HG03457 (cell line): ENCODE measurements at regions not wholly inside any gene's neighbourhood (a gene's known extent, or its start where the extent isn't known, plus 50 kb on each side); places are given as distances from the start of the nearest gene placed in this dataset.
"Not testable (repeated sequence)": the region's sequence is repeated elsewhere in the genome, so short reads cannot be mapped to it uniquely, and the experiment has no call there.

Experiments used
- ATAC-seq: cut with Tn5 transposase; IDR thresholded peaks from one replicate; pipeline ENCODE4 v1.9.1; 2021; ENCODE audit warnings: moderate number of reproducible peaks; ENCODE audit not compliant: unreplicated experiment

DNA sequence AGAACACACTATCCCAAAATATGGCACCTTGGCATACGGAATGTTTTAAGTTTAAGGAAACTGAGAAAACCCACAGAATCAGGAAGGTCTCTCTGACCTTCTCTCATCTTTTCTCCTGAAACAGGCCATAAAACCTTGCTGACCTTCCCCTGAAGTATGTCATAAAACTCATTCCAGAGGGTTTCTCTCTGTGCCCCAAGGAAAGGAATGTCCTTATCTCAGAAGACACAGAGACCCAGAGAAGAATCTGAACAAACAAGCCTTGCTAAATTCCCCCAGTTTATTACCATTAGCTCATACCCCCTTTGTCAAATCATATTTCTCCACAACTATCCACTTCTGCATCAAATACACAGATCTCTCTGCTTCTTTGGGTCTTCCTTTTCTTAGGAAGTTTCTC is 603.1 kb downstream of the MCTP2 start:
- ATAC-seq = no peak

DNA sequence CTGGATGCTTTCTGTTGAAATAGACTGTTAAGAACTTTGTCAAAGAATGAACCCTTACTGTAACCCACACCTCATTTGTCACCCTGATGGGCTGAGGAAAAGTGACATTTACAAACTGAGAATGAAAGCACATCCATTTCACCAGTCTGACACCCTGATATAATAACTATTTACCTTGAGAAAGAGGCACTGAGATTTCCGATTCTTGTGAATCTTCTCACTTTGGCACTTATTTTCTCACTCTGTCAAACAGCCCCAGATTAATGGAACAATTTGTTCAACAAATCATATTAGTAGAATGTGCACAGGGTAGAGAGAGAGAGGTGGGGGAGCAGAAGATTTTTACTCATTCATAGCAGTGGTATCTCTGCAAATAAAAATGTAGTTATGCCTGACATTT is 606.9 kb downstream of the MCTP2 start:
- ATAC-seq = no peak

DNA sequence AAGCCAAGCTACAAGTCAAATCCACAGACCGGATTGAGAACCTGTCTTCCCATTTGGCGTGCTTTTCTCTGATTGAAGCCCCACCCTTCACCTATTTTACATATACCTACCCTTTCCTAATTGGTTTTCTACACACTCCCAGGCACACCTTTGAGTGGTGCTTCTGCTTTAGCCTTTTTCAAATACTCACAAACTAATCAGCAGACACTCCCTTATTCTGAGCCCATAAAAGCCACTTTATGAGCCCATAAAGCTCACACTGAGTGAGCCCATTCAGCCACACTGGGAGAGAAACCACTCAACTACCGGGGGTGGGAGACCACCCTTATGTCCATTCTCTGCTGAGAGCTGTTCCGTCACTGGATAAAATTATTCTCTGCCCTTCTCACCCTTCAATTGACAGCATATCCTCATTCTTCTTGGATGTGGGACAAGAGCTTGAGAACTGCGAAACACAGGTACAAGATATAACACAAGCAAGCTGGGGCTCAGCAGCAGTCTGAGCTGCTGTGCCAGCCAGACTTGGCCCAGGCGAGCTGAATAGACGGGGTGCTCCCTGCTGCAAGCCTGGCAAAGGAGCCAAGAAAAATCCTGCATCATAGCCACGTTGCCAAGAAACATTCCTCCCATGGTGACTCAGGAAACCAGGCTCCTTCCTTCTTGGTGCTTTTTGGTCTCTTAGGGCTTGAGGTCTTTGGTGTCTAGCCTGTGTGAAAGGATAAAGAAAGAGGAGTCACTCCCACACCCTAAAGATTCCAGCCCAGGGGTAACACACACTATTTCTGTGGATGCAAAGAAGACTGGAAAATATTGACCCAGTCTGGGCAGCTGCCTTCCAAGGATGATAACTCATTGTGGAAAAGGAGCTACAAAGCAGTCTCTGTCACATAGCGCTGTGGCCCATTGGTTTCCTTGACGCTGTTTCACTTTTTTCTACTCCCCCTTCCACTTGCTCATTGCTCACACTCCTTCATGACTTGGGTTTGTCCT is 609.7 kb downstream of the MCTP2 start:
- ATAC-seq = no peak

DNA sequence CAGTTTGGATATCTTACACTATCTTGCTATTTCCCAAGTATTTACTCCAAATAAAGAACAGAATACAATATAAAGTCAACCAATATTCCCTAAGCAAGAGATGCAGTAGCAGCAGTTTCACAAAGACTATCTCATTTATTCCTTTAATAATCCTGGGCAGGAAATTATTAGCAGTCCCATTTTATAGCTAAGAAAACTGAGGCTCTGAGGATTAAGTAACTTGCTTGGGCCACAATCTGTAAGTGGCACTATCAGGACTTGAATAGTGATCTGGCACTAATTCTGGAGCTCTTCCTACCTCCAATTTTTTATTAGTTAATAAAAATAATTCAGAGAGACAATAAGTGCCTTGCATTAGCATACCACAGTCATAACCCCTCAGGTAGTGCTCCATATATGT is 611.7 kb downstream of the MCTP2 start:
- ATAC-seq = no peak

DNA sequence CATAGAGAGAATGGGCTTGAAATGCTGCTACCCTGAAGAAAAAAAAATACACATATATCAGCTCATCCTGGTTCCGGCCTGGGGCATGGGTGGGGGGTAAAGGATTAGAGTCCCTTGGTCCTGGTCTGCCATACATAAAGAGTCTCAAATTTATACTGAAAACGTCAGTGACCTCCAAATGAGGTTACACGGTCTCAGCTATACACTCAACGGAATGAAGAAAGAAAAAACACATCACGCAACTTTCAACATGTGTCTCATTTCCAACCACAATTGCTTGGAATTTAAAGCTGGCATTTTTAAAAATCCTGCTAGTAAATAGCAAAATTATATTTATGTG is 612.8 kb downstream of the MCTP2 start:
- no peak for ATAC-seq

DNA sequence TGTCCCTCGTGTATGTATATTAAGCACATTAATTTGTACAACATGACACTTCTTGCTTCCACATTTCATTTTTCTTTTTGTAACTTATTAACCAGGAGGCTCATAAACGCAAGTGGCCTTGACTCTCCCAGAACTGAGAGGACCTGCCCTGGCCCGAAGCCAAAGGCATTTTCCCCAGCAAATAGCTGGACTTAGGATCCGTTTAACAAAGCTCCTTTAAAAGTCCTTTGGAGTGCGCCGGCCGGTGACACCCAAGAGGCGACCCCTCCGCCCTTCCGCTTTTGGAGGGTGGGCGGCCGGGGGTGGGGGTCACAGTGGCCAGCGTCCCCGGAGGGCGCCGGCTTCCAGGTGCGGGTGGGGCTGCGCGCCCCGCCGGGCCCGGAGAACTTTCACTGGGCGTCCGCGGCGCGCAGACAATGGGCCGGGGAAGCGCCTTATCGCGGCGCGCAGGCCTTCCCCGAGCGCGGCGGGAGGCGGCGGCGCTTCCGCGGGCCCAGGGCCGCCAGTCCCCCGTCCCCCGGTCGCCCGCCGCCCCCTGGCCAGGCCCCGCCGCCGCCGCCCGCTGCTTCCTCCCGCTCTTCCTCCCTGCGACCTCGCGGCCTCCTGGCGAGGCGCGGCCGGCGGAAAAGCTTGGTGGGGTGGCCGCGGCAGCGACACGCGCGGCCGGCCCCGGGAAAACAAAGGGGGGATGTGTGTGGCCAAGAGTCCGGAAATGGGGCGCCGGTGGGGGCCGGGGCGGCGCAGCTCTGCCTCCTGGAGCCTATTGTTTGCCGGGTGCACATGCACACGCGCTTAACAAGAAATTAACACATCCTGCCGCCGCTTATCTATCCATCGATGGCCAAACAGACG is 613.4 kb downstream of the MCTP2 start:
- ATAC-seq = no peak

DNA sequence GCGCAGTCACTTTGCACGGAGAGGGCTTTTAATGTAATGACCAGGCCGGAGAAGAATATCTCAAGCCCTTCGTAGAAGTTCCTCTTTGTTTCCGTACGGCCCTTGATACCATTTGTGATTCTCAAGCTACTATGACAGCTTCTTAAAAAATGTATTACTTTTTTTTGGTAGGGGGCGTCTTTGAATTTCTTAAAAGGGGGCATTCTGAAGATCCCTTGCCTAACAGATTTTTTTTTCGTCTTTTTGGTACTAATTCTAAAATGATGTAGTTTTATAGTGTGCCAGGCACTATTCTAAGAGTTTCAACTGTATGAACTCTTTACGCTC is 614.0 kb downstream of the MCTP2 start:
- ATAC-seq = no peak

DNA sequence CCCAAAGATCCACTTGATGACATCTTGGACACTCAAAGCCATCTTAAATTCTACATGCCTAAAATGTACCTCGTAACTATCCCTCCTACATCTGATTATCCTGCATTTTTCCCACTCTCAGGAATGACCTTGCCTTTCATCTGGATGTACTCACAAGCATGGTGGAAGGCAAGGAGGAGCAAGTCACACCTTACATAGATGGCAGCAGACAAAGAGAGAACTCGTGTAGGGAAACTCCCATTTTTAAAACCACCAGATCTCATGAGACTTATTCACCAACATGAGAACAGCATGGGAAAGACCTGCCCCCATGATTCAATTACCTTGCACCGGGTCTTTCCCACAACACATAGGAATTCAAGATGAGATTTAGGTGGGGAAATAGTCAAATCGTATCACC is 616.0 kb downstream of the MCTP2 start:
- no peak for ATAC-seq

DNA sequence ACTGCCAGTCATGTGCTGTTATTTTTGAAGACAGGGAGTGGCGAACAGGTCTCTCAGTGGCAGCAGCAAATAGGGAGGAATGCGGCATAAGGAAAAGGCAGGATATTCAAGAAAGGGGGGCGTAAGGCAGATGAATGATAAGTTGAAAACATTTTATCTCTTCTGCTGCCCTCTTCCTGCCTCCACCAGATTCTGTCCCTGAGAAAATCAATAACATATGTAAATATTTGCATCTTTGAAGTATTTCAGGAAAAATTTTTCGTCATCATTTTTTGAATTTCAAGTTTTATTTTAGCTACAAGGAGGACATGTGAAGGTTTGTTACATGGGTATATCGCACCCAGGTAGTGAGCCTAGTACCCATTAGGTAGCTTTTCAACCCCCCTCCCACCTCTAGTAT is 616.7 kb downstream of the MCTP2 start:
- no peak for ATAC-seq

DNA sequence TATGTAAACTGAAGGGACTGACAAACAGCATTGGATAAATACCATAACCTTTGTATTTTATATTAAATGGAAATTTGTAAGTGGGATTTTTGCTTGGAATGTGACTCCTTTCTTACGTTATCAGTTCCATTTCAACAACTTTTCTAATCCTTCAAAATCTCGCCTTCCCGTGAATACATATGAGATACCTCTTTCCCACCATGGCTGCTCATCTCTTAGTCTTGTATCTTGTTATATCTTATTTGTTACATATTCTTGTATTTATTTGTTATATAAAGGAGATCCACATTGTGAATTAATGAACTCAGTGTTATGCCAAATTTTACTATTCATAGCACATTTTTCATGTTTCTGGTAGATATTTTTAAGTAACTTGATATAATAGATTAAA is 623.7 kb downstream of the MCTP2 start:
- no peak for ATAC-seq

DNA sequence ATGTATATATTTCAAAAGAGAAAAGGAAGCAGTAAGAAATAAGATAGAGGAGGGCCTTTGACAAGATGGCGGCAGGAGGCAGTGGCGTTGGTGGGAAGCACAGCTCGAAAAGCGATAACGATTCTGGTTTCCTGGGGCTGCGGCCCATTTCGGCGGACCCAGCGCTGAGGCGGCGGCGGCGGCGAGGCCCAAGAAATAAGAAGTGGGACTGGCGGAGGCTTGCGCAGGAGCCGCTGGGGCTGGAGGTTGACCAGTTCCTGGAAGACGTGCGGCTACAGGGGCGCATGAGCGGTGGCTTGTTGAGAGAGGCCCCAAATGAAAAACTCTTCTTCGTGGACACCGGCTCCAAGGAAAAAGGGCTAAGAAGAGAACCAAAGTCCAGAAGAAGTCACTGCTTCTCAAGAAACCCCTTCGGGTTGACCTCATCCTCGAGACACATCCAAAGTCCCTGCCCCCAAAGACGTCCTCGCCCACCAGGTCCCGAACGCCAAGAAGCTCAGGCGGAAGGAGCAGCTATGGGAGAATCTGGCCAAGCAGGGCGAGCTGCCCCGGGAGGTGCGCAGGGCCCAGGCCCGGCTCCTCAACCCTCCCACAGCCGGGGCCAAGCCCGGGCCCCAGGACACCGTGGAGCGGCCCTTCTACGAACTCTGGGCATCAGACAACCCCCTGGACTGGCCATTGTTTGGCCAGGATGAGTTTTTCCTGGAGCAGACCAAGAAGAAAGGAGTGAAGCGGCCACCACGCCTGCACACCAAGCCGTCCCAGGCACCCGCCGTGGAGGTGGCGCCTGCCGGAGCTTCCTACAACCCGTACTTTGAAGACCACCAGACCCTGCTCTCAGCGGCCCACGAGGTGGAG is 624.3 kb downstream of the MCTP2 start:
- ATAC-seq = no peak

DNA sequence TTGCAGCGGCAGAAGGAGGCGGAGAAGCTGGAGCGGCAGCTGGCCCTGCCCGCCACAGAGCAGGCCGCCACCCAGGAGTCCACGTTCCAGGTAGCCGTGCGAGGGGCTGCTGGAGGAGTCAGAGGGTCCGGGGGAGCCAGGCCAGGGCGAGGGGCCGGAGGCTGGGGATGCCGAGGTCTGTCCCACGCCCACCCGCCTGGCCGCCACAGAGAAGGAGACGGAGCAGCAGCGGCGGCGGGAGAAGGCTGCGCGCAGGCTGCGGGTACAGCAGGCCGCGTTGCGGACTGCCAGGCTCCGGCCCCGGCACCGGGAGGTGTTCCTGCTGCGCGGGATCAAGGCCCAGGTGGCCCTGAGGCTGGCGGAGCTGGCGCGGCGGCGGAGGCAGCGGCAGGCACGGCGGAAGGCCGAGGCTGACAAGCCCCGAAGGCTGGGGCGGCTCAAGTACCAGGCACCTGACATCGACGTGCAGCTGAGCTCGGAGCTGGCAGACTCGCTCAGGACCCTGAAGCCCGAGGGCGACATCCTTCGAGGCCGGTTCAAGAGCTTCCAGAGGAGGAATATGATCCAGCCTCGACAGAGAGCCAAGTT is 625.0 kb downstream of the MCTP2 start:
- no peak for ATAC-seq

DNA sequence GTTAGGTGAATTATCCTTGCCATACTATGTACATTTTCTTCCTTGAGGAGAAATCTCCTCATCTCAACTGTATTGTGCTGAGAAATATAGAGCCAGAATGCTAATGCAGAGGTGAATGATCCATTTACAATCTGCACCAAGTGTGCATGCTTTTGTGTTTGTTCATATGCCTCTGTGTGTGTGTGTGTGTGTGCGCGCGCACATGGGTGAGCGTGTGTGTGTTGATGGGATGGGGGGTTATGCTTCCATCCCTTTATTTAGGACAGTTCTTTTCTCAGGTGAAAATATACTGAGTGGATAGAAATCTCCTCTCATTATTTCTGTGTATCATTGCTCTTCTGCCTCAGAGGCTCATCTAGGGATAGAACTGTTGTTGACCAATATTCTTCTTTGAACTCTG is 626.1 kb downstream of the MCTP2 start:
- ATAC-seq = no peak

DNA sequence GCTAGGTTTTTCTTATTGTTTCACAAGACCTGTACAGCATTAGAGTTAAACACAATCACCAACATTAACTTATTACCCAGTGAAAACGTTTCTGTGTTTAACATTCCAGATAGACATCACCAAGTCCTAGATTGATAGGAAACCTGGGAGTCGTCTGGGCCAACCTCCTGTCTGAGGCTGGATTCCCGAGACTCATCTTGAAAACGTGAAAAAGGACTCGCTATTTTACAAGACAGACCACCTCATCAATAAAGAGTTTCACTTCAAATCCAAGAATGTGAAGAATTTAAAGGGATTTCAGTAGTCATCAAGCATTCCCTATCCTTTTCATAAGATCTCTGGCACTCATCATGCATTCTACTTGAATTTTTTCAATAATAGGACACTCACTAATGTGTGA is 626.6 kb downstream of the MCTP2 start:
- no peak for ATAC-seq

DNA sequence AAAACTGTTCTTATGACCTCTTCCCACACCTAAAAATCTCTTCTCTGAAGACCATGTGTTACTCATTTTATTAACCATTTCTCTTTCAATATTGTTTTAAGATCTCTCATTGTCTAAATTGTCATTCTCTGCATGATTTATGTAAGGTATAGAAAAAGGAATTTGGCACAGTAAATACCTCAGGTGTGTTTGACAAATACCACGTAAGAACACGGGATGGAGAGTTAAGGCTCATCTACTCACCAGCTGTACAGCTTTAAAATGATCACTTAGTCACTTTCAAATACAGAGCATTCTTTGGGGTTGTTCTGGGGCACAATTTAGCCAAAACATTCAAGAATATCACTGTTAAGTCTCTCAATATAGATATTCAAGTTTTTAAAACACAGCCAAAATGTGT is 627.1 kb downstream of the MCTP2 start:
- ATAC-seq = no peak

DNA sequence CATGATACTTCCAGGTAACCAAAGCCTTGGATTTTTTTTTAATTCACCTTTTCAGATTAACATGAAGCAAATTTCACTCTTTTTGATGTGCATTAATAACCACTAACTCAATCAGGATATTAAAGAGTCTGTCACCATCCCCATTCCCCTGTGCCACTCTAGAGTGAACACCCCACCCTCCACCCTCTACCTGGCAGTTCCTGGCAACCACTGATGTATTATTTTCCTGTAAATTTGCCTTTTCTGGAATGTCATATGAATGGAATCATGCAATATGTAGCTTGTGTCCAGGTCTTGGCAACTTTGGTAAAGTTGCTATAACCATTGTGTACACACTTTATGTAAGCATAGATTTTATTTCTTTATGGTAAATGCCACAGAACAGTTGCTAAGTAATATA is 627.6 kb downstream of the MCTP2 start:
- no peak for ATAC-seq

DNA sequence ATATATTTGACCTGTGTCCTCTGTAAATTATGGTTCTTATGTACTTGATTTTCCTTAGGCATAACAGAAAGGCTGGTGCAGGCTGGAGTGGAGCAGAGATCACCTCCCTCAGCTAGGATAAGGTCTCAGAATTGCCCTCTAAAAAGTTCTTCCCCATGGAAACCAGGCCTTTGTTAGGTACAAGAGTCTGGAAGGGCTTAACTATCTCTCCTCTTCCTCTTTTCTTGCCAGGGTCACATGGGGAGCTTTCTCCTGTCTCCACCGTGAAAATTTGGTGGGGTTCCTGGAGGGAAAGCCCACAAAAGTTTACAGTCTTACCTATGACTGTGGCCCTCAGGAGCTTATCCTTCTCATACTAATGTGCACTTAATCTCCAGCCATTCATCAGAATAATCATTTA is 633.2 kb downstream of the MCTP2 start:
- ATAC-seq = no peak

DNA sequence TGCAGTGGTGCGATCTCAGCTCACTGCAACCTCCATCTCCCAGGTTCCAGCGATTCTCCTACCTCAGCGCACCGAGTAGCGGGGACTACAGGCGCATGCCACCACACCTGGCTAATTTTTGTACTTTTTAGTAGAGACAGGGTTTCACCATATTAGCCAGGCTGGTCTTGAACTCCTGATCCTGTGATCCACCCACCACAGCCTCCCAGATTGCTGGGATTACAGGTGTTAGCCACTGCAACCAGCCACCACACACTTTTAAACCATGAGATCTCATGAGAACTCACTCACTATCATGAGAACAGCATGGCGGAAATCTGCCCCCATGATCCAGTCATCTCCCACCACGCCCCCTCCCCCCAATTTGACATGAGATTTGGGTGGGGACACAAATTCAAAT is 636.9 kb downstream of the MCTP2 start:
- ATAC-seq = not testable (repeated sequence)

DNA sequence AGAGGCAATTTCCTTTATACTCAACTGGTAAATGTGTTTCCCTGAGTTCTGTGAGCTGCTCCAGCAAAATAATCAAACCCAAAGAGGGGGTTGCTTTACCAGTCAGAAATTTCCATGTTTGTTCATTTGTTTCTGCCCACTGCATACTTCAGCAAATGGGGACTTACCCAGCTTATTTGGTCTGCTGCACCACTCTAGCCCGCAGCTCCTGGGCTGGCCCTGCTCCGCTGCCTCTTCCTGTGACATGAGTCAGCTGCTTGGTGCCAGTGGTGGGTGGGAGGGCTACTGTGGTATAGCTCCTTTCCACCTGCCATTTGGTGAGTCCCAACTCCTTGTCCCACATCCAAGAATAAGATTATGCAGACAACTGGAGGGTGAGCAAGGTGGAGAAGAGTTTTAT is 644.2 kb downstream of the MCTP2 start:
- no peak for ATAC-seq

DNA sequence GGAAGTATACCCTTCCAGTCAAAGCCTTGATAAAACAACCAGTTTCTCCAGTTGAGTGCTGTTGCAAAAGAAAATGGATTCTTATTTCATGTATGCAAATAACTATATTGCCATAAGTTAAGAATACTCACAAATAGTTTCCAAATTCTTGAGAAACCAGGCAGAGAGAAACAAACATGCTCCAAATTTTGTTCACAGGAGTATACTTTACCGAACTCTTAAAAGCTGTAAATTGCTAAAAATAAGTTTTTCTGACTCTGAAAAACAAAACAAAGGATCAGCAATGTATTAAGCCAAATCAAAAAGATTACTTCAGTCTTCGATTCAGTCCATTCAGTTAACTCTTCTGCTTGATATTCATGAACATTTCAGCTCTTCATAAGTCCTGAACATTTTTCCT is 646.5 kb downstream of the MCTP2 start:
- no peak for ATAC-seq
